Fibroblast of mammary gland (primary cell): ENCODE measurements at regions not wholly inside any gene's neighbourhood (a gene's known extent, or its start where the extent isn't known, plus 50 kb on each side); places are given as distances from the start of the nearest gene placed in this dataset.

Experiments used
- DNase-seq: peaks from one replicate; pipeline ENCODE4 v3.0.0-alpha.2; 2010; ENCODE audit warnings: low read depth
- H3K4me3 ChIP-seq: 2 replicates; pipeline ENCODE4 v1.5.1; 2011; ENCODE audit warnings: low read depth, mild to moderate bottlenecking, low read length, moderate library complexity; ENCODE audit not compliant: control insufficient read depth
- CTCF ChIP-seq: conservative IDR thresholded peaks from 2 replicates; pipeline ENCODE4 v1.5.1; 2011; ENCODE audit warnings: low read depth, low read length, inconsistent platforms; ENCODE audit not compliant: control insufficient read depth, insufficient read depth

- DNase-seq = no peak
- no peak for TF ChIP-seq CTCF
Observed at GRCh38 chr10:2958659-2959058, 108.7 kb upstream of the PFKP start.

GRCh38 chr10:2957785-2958184, 109.6 kb upstream of the PFKP start:
- no peak overlapping the region for H3K4me3 ChIP-seq
- TF ChIP-seq CTCF = no peak
- DNase-seq = no peak

More at GRCh38 chr10:2958659-2959058, 108.7 kb upstream of the PFKP start:
- no peak overlapping the region for H3K4me3 ChIP-seq

GRCh38 chr10:2955064-2955463, 112.3 kb upstream of the PFKP start:
- TF ChIP-seq CTCF = no peak
- no peak overlapping the region for H3K4me3 ChIP-seq
- DNase-seq = no peak

GRCh38 chr10:2953495-2953894, 113.9 kb upstream of the PFKP start:
- DNase-seq = peak; percentile 67
- TF ChIP-seq CTCF = no peak
- no peak overlapping the region for H3K4me3 ChIP-seq

- no peak overlapping the region for H3K4me3 ChIP-seq
- DNase-seq = no peak
- TF ChIP-seq CTCF = no peak
Observed at GRCh38 chr10:2951235-2951835, 116.0 kb upstream of the PFKP start.

GRCh38 chr10:2950546-2950945, 116.8 kb upstream of the PFKP start:
- H3K4me3 ChIP-seq = no peak overlapping the region
- no peak for DNase-seq
- TF ChIP-seq CTCF = no peak

GRCh38 chr10:2949948-2950354, 117.4 kb upstream of the PFKP start:
- no peak overlapping the region for H3K4me3 ChIP-seq
- peak; percentile 77 for DNase-seq
- no peak for TF ChIP-seq CTCF
